ENCODE measurements at regions not wholly inside any gene's neighbourhood (a gene's known extent, or its start where the extent isn't known, plus 50 kb on each side); places are given as distances from the start of the nearest gene placed in this dataset.

- H3K9me3 ChIP-seq (ENCODE audit: control insufficient read depth, insufficient read depth, low read length): no peaks in the 10 kb centered on the region
- H3K4me1 ChIP-seq (ENCODE audit: control insufficient read depth, insufficient read depth, low read length): no peaks in the 10 kb centered on the region
- no peaks in the 10 kb centered on the region for H3K27me3 ChIP-seq (ENCODE audit: control insufficient read depth, insufficient read depth, low read length)
- no peak overlapping the region for H3K27ac ChIP-seq (ENCODE audit: low read length)
- no peaks in the 10 kb centered on the region for H3K36me3 ChIP-seq (ENCODE audit: control insufficient read depth, insufficient read depth, low read length)
- DNase-seq (ENCODE audit: low read depth, low spot score): no peak
- H3K4me3 ChIP-seq (ENCODE audit: low read length): no peak overlapping the region
- WGBS (ENCODE audit: insufficient coverage, insufficient read length): no CpG with 5 or more reads among the region's 4 CpGs
Observed at GRCh38 chr13:81318231-81319019, 977.5 kb upstream of the SPRY2 start.

GRCh38 chr13:81314461-81314860 lies 973.5 kb upstream of the SPRY2 start:
- DNase-seq (ENCODE audit: low read depth, low spot score): no peak
- H3K4me3 ChIP-seq (ENCODE audit: low read length): no peak overlapping the region
- H3K27me3 ChIP-seq (ENCODE audit: control insufficient read depth, insufficient read depth, low read length): no peaks in the 10 kb centered on the region
- H3K27ac ChIP-seq (ENCODE audit: low read length): no peak overlapping the region
- no peaks in the 10 kb centered on the region for H3K36me3 ChIP-seq (ENCODE audit: control insufficient read depth, insufficient read depth, low read length)
- H3K4me1 ChIP-seq (ENCODE audit: control insufficient read depth, insufficient read depth, low read length): no peaks in the 10 kb centered on the region
- WGBS (ENCODE audit: insufficient coverage, insufficient read length): no CpG with 5 or more reads among the region's 3 CpGs
- H3K9me3 ChIP-seq (ENCODE audit: control insufficient read depth, insufficient read depth, low read length): no peaks in the 10 kb centered on the region

- no peaks in the 10 kb centered on the region for H3K9me3 ChIP-seq (ENCODE audit: control insufficient read depth, insufficient read depth, low read length)
- no peak overlapping the region for H3K27ac ChIP-seq (ENCODE audit: low read length)
- no peak for DNase-seq (ENCODE audit: low read depth, low spot score)
- no peaks in the 10 kb centered on the region for H3K27me3 ChIP-seq (ENCODE audit: control insufficient read depth, insufficient read depth, low read length)
- H3K4me3 ChIP-seq (ENCODE audit: low read length): no peak overlapping the region
- no peaks in the 10 kb centered on the region for H3K36me3 ChIP-seq (ENCODE audit: control insufficient read depth, insufficient read depth, low read length)
- no peaks in the 10 kb centered on the region for H3K4me1 ChIP-seq (ENCODE audit: control insufficient read depth, insufficient read depth, low read length)
Observed at GRCh38 chr13:81305928-81306327, 965.0 kb upstream of the SPRY2 start.

GRCh38 chr13:81304121-81304659 lies 963.3 kb upstream of the SPRY2 start:
- Histone ChIP-seq H3K36me3 (ENCODE audit: control insufficient read depth, insufficient read depth, low read length) (no peaks in the 10 kb centered on the region), H3K27ac (ENCODE audit: low read length) (no peak overlapping the region), H3K9me3 (ENCODE audit: control insufficient read depth, insufficient read depth, low read length) (no peaks in the 10 kb centered on the region), H3K4me1 (ENCODE audit: control insufficient read depth, insufficient read depth, low read length) (no peaks in the 10 kb centered on the region), H3K4me3 (ENCODE audit: low read length) (no peak overlapping the region), H3K27me3 (ENCODE audit: control insufficient read depth, insufficient read depth, low read length) (no peaks in the 10 kb centered on the region)
- DNase-seq (ENCODE audit: low read depth, low spot score): no peak
- WGBS (ENCODE audit: insufficient coverage, insufficient read length): no CpG with 5 or more reads among the region's 6 CpGs

- WGBS (ENCODE audit: insufficient coverage, insufficient read length): no CpG with 5 or more reads among the region's 2 CpGs
- Histone ChIP-seq H3K4me3 (ENCODE audit: low read length) (no peak overlapping the region), H3K4me1 (ENCODE audit: control insufficient read depth, insufficient read depth, low read length) (no peaks in the 10 kb centered on the region), H3K9me3 (ENCODE audit: control insufficient read depth, insufficient read depth, low read length) (no peaks in the 10 kb centered on the region), H3K27ac (ENCODE audit: low read length) (no peak overlapping the region), H3K27me3 (ENCODE audit: control insufficient read depth, insufficient read depth, low read length) (no peaks in the 10 kb centered on the region), H3K36me3 (ENCODE audit: control insufficient read depth, insufficient read depth, low read length) (no peaks in the 10 kb centered on the region)
- no peak for DNase-seq (ENCODE audit: low read depth, low spot score)
Observed at GRCh38 chr13:81302677-81303076, 961.8 kb upstream of the SPRY2 start.

GRCh38 chr13:81302125-81302524 lies 961.2 kb upstream of the SPRY2 start:
- Histone ChIP-seq H3K4me3 (ENCODE audit: low read length) (no peak overlapping the region), H3K9me3 (ENCODE audit: control insufficient read depth, insufficient read depth, low read length) (no peaks in the 10 kb centered on the region), H3K4me1 (ENCODE audit: control insufficient read depth, insufficient read depth, low read length) (no peaks in the 10 kb centered on the region), H3K27me3 (ENCODE audit: control insufficient read depth, insufficient read depth, low read length) (no peaks in the 10 kb centered on the region), H3K27ac (ENCODE audit: low read length) (no peak overlapping the region), H3K36me3 (ENCODE audit: control insufficient read depth, insufficient read depth, low read length) (no peaks in the 10 kb centered on the region)
- no peak for DNase-seq (ENCODE audit: low read depth, low spot score)

- Histone ChIP-seq H3K36me3 (ENCODE audit: control insufficient read depth, insufficient read depth, low read length) (no peaks in the 10 kb centered on the region), H3K9me3 (ENCODE audit: control insufficient read depth, insufficient read depth, low read length) (no peaks in the 10 kb centered on the region), H3K27ac (ENCODE audit: low read length) (no peak overlapping the region), H3K4me1 (ENCODE audit: control insufficient read depth, insufficient read depth, low read length) (peaks cover 1% of the 10 kb centered on the region; the same call in 1 of the 2 replicates), H3K27me3 (ENCODE audit: control insufficient read depth, insufficient read depth, low read length) (no peaks in the 10 kb centered on the region), H3K4me3 (ENCODE audit: low read length) (no peak overlapping the region)
- no peak for DNase-seq (ENCODE audit: low read depth, low spot score)
Observed at GRCh38 chr13:81295177-81295576, 954.3 kb upstream of the SPRY2 start.

GRCh38 chr13:81293594-81294164 lies 952.8 kb upstream of the SPRY2 start:
- no CpG with 5 or more reads among the region's 2 CpGs for WGBS (ENCODE audit: insufficient coverage, insufficient read length)
- no peak for DNase-seq (ENCODE audit: low read depth, low spot score)
- Histone ChIP-seq H3K36me3 (ENCODE audit: control insufficient read depth, insufficient read depth, low read length) (no peaks in the 10 kb centered on the region), H3K4me1 (ENCODE audit: control insufficient read depth, insufficient read depth, low read length) (peaks cover 1% of the 10 kb centered on the region; the same call in 1 of the 2 replicates), H3K9me3 (ENCODE audit: control insufficient read depth, insufficient read depth, low read length) (no peaks in the 10 kb centered on the region), H3K27me3 (ENCODE audit: control insufficient read depth, insufficient read depth, low read length) (no peaks in the 10 kb centered on the region), H3K27ac (ENCODE audit: low read length) (no peak overlapping the region), H3K4me3 (ENCODE audit: low read length) (no peak overlapping the region)

- no peaks in the 10 kb centered on the region for H3K27me3 ChIP-seq (ENCODE audit: control insufficient read depth, insufficient read depth, low read length)
- H3K4me1 ChIP-seq (ENCODE audit: control insufficient read depth, insufficient read depth, low read length): no peaks in the 10 kb centered on the region
- H3K36me3 ChIP-seq (ENCODE audit: control insufficient read depth, insufficient read depth, low read length): no peaks in the 10 kb centered on the region
- DNase-seq (ENCODE audit: low read depth, low spot score): no peak
- H3K27ac ChIP-seq (ENCODE audit: low read length): no peak overlapping the region
- H3K4me3 ChIP-seq (ENCODE audit: low read length): no peak overlapping the region
- H3K9me3 ChIP-seq (ENCODE audit: control insufficient read depth, insufficient read depth, low read length): no peaks in the 10 kb centered on the region
Observed at GRCh38 chr13:81283561-81283960, 942.6 kb upstream of the SPRY2 start.

- no peak overlapping the region for H3K4me3 ChIP-seq (ENCODE audit: low read length)
- DNase-seq (ENCODE audit: low read depth, low spot score): no peak
- WGBS (ENCODE audit: insufficient coverage, insufficient read length): no CpG with 5 or more reads among the region's 2 CpGs
- H3K36me3 ChIP-seq (ENCODE audit: control insufficient read depth, insufficient read depth, low read length): no peaks in the 10 kb centered on the region
- no peaks in the 10 kb centered on the region for H3K9me3 ChIP-seq (ENCODE audit: control insufficient read depth, insufficient read depth, low read length)
- no peak overlapping the region for H3K27ac ChIP-seq (ENCODE audit: low read length)
- H3K27me3 ChIP-seq (ENCODE audit: control insufficient read depth, insufficient read depth, low read length): no peaks in the 10 kb centered on the region
- no peaks in the 10 kb centered on the region for H3K4me1 ChIP-seq (ENCODE audit: control insufficient read depth, insufficient read depth, low read length)
Observed at GRCh38 chr13:81283062-81283461, 942.1 kb upstream of the SPRY2 start.
